Thyroid gland (tissue), 4 donors: ENCODE measurements at regions not wholly inside any gene's neighbourhood (a gene's known extent, or its start where the extent isn't known, plus 50 kb on each side); places are given as distances from the start of the nearest gene placed in this dataset.

Experiments used
- DNase-seq, 2 donors: peaks; one replicate each; pipeline ENCODE4 v3.0.0-alpha.2; 2019
- H3K27ac ChIP-seq, 3 donors: fragments of 200-600 bp; sonication (generic); 1 replicate in 2 of 3; 2 replicates in 1 of 3; pipeline ENCODE4 v1.5.1; 2016 to 2019; ENCODE audit warnings: mild to moderate bottlenecking in 1 of 3, moderate library complexity in 1 of 3
- H3K27me3 ChIP-seq: fragments of 200-600 bp; sonication (generic); one replicate; pipeline ENCODE4 v1.5.1; 2019
- H3K36me3 ChIP-seq, 2 donors: fragments of 200-600 bp; sonication (generic); one replicate each; pipeline ENCODE4 v1.5.1; 2016 to 2019
- H3K4me1 ChIP-seq, 2 donors: fragments of 200-600 bp; sonication (generic); one replicate each; pipeline ENCODE4 v1.5.1; 2017 to 2019
- H3K4me3 ChIP-seq, 3 donors: fragments of 200-600 bp; sonication (generic); replicated peaks in 1 of 3; 1 replicate in 2 of 3; 2 replicates in 1 of 3; pipeline ENCODE4 v1.5.1; 2016; ENCODE audit warnings: mild to moderate bottlenecking in 1 of 3
- H3K9me3 ChIP-seq: fragments of 200-600 bp; sonication (generic); one replicate; pipeline ENCODE4 v1.5.1; 2017
- CTCF ChIP-seq, 6 experiments: fragments of 200-600 bp in 3 of 6; fragments of 450-650 bp in 3 of 6; sonication (generic) in 3 of 6; IDR thresholded peaks; one replicate each; pipeline ENCODE4 v1.5.1; 2016 to 2019; ENCODE audit warnings: antibody characterized with exemption in 6 of 6, mild to moderate bottlenecking in 2 of 6, inconsistent platforms in 1 of 6, moderate library complexity in 1 of 6
- POLR2A ChIP-seq, 2 donors: fragments of 450-650 bp; IDR thresholded peaks; one replicate each; pipeline ENCODE4 v1.6.1; 2017; ENCODE audit warnings: antibody characterized with exemption in 2 of 2, mild to moderate bottlenecking in 2 of 2, moderate library complexity in 1 of 2
- WGBS, 2 donors: methylation state at CpG; one replicate each; pipeline ENCODE4 v1.1.5; 2017; 5-methylcytosine and 5-hydroxymethylcytosine counted together
- intact Hi-C: fragments of 100-400 bp; cut with DNase I; formaldehyde crosslinking; loops from one replicate; pipeline ENCODE4 v1.15.1; 2023

- no peaks in the 10 kb centered on the region for H3K36me3 ChIP-seq
- TF ChIP-seq CTCF (IDR thresholded peaks at IDR 0.05) (no peak), POLR2A (IDR thresholded peaks at IDR 0.05) (no peak)
- no peak overlapping the region for H3K27ac ChIP-seq
- 78 to 81% methylated on average over 9 of the region's 9 CpGs for WGBS, 2 donors
- no peaks in the 10 kb centered on the region for H3K9me3 ChIP-seq
- H3K4me3 ChIP-seq, result no peak overlapping the region
- no peak for DNase-seq
- H3K27me3 ChIP-seq, result no peaks in the 10 kb centered on the region
- intact Hi-C loops, result no loop called here
- H3K4me1 ChIP-seq, result no peaks in the 10 kb centered on the region
Measured at GRCh38 chr2:105631011-105631410, 113.7 kb upstream of the NCK2 start.

DNA sequence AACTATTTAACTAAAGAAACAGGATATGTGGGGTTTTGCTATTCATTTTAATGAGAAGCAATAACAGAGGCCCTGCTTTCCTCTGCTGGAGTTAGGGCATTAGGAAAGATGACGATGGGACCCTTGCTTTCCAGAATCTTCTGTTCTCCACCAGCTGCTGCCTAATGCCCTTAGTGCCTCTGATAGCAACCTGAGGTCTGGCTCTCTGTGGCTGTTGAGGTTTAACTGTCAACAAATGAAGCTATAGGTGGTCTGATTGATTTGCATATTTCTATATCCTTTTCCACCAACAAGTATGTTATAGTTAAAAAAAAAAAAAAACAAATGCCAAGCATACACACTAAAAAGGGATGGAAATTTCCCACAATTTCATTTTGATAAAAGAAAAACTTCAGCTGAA is 115.1 kb upstream of the NCK2 start:
- DNase-seq, result no peak
- no peak overlapping the region for H3K4me3 ChIP-seq
- WGBS, 2 donors, result 92 to 100% methylated on average over 1 of the region's 1 CpG
- H3K36me3 ChIP-seq, result no peaks in the 10 kb centered on the region
- intact Hi-C loops, result no loop called here
- no peaks in the 10 kb centered on the region for H3K27me3 ChIP-seq
- no peak overlapping the region for H3K27ac ChIP-seq
- H3K9me3 ChIP-seq, result no peaks in the 10 kb centered on the region
- TF ChIP-seq CTCF (IDR thresholded peaks at IDR 0.05) (no peak), POLR2A (IDR thresholded peaks at IDR 0.05) (no peak)
- H3K4me1 ChIP-seq, result no peaks in the 10 kb centered on the region

DNA sequence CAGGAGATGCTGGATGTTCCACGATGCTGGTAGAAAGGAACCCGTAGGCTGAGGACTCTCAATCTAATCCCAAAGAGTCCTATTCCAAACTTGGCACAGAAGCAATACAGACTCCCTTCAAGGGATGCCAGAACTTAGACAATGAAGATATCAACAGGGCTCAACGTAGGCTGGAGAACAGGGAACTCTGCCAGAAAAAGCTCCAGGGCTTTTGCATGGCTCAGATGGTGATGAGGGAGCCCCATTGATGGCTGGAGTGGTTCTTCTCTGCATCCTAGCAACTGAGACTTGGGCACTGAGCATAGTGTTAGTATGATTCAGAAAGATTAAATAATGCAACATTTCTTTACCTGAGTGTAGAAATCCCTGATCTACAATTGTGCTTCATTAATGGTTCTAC is 117.2 kb upstream of the NCK2 start:
- 59 to 70% methylated on average over 3 of the region's 3 CpGs for WGBS, 2 donors
- DNase-seq, result no peak
- intact Hi-C loops, result no loop called here
- H3K27me3 ChIP-seq, result no peaks in the 10 kb centered on the region
- no peak overlapping the region for H3K4me3 ChIP-seq
- no peak overlapping the region for H3K27ac ChIP-seq
- no peaks in the 10 kb centered on the region for H3K36me3 ChIP-seq
- TF ChIP-seq CTCF (IDR thresholded peaks at IDR 0.05), result no peak
- TF ChIP-seq POLR2A (IDR thresholded peaks at IDR 0.05), result no peak
- no peaks in the 10 kb centered on the region for H3K9me3 ChIP-seq
- H3K4me1 ChIP-seq, result no peaks in the 10 kb centered on the region

- no peak for TF ChIP-seq CTCF (IDR thresholded peaks at IDR 0.05)
- no peak for TF ChIP-seq POLR2A (IDR thresholded peaks at IDR 0.05)
- 87 to 89% methylated on average over 3 of the region's 3 CpGs for WGBS, 2 donors
- H3K27me3 ChIP-seq, result no peaks in the 10 kb centered on the region
- intact Hi-C loops, result no loop called here
- H3K36me3 ChIP-seq, result no peaks in the 10 kb centered on the region
- H3K4me1 ChIP-seq, result no peaks in the 10 kb centered on the region
- no peak overlapping the region for H3K27ac ChIP-seq
- no peaks in the 10 kb centered on the region for H3K9me3 ChIP-seq
- no peak overlapping the region for H3K4me3 ChIP-seq
- DNase-seq, result no peak
Measured at GRCh38 chr2:105626966-105627340, 117.8 kb upstream of the NCK2 start.

GRCh38 chr2:105626212-105626965 is 118.3 kb upstream of the NCK2 start:
- Histone ChIP-seq H3K4me3 (no peak overlapping the region), H3K27me3 (no peaks in the 10 kb centered on the region), H3K9me3 (no peaks in the 10 kb centered on the region), H3K4me1 (no peaks in the 10 kb centered on the region), H3K27ac (no peak overlapping the region), H3K36me3 (no peaks in the 10 kb centered on the region)
- WGBS, 2 donors, result 85 to 89% methylated on average over 7 of the region's 7 CpGs
- intact Hi-C loops, result no loop called here
- DNase-seq, result no peak
- TF ChIP-seq CTCF (IDR thresholded peaks at IDR 0.05), result no peak
- TF ChIP-seq POLR2A (IDR thresholded peaks at IDR 0.05), result no peak
